ENCODE measurements at regions not wholly inside any gene's neighbourhood (a gene's known extent, or its start where the extent isn't known, plus 50 kb on each side); places are given as distances from the start of the nearest gene placed in this dataset.

- intact Hi-C loops (cut with micrococcal nuclease; ENCODE audit: unreplicated experiment) = no loop called here
- Histone ChIP-seq H3K36me3 (ENCODE audit: insufficient read depth, low read length, poor library complexity, severe bottlenecking) (no peaks in the 10 kb centered on the region), H3K4me3 (ENCODE audit: low read depth, low read length, poor library complexity, severe bottlenecking) (no peak overlapping the region), H3K27ac (ENCODE audit: low read depth, low read length, poor library complexity, severe bottlenecking) (no peak overlapping the region), H3K9me3 (ENCODE audit: low read depth, low read length, poor library complexity, severe bottlenecking) (peaks cover 25% of the 10 kb centered on the region), H3K4me1 (ENCODE audit: insufficient read depth, low read length, poor library complexity, severe bottlenecking) (no peaks in the 10 kb centered on the region), H3K27me3 (replicated peaks; ENCODE audit: insufficient read depth, low read depth, low read length, poor library complexity) (no peaks in the 10 kb centered on the region)
- TF ChIP-seq CTCF (conservative IDR thresholded peaks at IDR 0.05; ENCODE audit: low read depth, low read length) (no peak), EZH2 (IDR thresholded peaks at IDR 0.05; ENCODE audit: borderline replicate concordance, low read depth, low read length, poor library complexity, severe bottlenecking) (no peak)
- ChIA-PET CTCF (no interaction called here), POLR2A (ENCODE audit: low non-redundant PET) (no interaction called here)
- no TSS peak for BruUV-seq (replicated peaks)
- DNase-seq (ENCODE audit: low spot score) = peak; percentile 6
These were observed 1100.4 kb upstream of the EDIL3 start for GRCh38 chr5:85484982-85485574.

DNA sequence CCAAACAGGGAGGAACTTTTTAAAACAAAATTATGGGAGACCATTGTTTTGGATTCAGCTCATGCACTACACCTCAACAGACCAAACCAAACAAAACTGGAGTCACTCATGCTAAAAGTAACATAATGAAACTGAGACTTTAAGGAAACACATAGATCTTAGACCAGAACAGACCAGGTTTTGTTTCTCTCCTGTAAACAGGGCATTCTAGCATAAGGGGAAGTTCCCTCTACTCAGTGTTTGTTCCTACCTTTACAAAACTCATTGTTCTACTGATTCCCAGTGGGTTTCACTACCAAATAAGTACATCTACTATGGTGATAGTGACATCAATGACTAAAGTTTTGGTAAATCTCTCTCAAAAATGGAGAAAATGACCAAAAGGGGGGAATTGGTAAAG lies 1103.6 kb upstream of the EDIL3 start:
- Histone ChIP-seq H3K4me1 (ENCODE audit: insufficient read depth, low read length, poor library complexity, severe bottlenecking) (no peaks in the 10 kb centered on the region), H3K9me3 (ENCODE audit: low read depth, low read length, poor library complexity, severe bottlenecking) (peaks cover 15% of the 10 kb centered on the region), H3K36me3 (ENCODE audit: insufficient read depth, low read length, poor library complexity, severe bottlenecking) (no peaks in the 10 kb centered on the region), H3K27me3 (replicated peaks; ENCODE audit: insufficient read depth, low read depth, low read length, poor library complexity) (no peaks in the 10 kb centered on the region), H3K4me3 (ENCODE audit: low read depth, low read length, poor library complexity, severe bottlenecking) (no peak overlapping the region), H3K27ac (ENCODE audit: low read depth, low read length, poor library complexity, severe bottlenecking) (no peak overlapping the region)
- TF ChIP-seq CTCF (conservative IDR thresholded peaks at IDR 0.05; ENCODE audit: low read depth, low read length) (no peak), EZH2 (IDR thresholded peaks at IDR 0.05; ENCODE audit: borderline replicate concordance, low read depth, low read length, poor library complexity, severe bottlenecking) (no peak)
- ChIA-PET CTCF (no interaction called here), POLR2A (ENCODE audit: low non-redundant PET) (no interaction called here)
- intact Hi-C loops (cut with micrococcal nuclease; ENCODE audit: unreplicated experiment) = no loop called here
- BruUV-seq (replicated peaks) = no TSS peak
- no peak for DNase-seq (ENCODE audit: low spot score)

DNA sequence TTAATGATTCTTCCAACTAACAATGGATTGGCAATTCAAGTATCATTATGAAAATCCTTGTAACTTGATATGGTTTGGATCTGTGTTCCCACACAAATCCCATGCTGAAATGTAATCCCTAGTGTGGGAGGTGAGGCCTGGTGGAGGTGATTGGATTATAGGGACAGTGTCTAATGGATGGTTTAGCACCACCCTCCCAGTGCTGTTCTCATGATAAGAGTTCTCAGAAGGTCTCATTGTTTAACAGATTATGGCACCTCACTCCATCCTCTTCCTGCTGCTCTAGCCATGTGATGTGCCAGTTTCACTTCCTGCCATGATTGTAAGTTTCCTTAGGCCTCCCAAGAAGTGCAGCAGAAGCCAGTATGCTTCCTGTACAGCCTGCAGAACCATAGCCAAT lies 1116.2 kb upstream of the EDIL3 start:
- ChIA-PET CTCF (no interaction called here), POLR2A (ENCODE audit: low non-redundant PET) (interaction anchor here (0.6 kb wide), 1 partner anchor 131 kb away, joined by 3 read pairs; no protein-coding TSS in a partner anchor)
- Histone ChIP-seq H3K27me3 (replicated peaks; ENCODE audit: insufficient read depth, low read depth, low read length, poor library complexity) (no peaks in the 10 kb centered on the region), H3K27ac (ENCODE audit: low read depth, low read length, poor library complexity, severe bottlenecking) (no peak overlapping the region), H3K36me3 (ENCODE audit: insufficient read depth, low read length, poor library complexity, severe bottlenecking) (no peaks in the 10 kb centered on the region), H3K9me3 (ENCODE audit: low read depth, low read length, poor library complexity, severe bottlenecking) (peaks cover 3% of the 10 kb centered on the region), H3K4me3 (ENCODE audit: low read depth, low read length, poor library complexity, severe bottlenecking) (no peak overlapping the region), H3K4me1 (ENCODE audit: insufficient read depth, low read length, poor library complexity, severe bottlenecking) (no peaks in the 10 kb centered on the region)
- no TSS peak for BruUV-seq (replicated peaks)
- intact Hi-C loops (cut with micrococcal nuclease; ENCODE audit: unreplicated experiment) = no loop called here
- DNase-seq (ENCODE audit: low spot score) = peak; percentile 32
- TF ChIP-seq CTCF (conservative IDR thresholded peaks at IDR 0.05; ENCODE audit: low read depth, low read length) (no peak), EZH2 (IDR thresholded peaks at IDR 0.05; ENCODE audit: borderline replicate concordance, low read depth, low read length, poor library complexity, severe bottlenecking) (no peak)

All from A673 (cell line).